ENCODE measurements at regions not wholly inside any gene's neighbourhood (a gene's known extent, or its start where the extent isn't known, plus 50 kb on each side); places are given as distances from the start of the nearest gene placed in this dataset.

DNA sequence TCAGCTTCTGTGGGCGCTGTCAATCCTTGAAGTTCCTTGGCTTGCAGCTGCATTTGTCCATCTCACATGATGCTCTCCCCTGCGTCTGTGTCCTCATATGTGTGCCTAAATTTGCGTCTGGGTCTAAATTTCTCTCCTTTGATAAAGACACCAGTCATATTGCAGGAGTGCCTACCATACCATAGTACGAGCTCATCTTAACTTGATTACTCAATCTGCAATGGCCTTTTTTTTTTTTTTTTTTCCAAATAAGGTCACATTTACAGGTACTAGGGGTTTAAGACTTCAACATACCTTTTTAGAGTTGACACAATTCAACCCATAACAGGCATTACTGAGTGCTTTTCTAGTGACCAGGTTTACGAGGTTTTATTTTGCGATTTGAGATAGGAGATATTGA lies 233.3 kb upstream of the TBX3 start:
- intact Hi-C loops (cut with DNase I) = no loop called here
- H3K27ac ChIP-seq = no peak overlapping the region
- H3K4me3 ChIP-seq = no peak overlapping the region
- DNase-seq = no peak
- no peak for TF ChIP-seq POLR2A (IDR thresholded peaks at IDR 0.05)
- TF ChIP-seq, protein P1, sequence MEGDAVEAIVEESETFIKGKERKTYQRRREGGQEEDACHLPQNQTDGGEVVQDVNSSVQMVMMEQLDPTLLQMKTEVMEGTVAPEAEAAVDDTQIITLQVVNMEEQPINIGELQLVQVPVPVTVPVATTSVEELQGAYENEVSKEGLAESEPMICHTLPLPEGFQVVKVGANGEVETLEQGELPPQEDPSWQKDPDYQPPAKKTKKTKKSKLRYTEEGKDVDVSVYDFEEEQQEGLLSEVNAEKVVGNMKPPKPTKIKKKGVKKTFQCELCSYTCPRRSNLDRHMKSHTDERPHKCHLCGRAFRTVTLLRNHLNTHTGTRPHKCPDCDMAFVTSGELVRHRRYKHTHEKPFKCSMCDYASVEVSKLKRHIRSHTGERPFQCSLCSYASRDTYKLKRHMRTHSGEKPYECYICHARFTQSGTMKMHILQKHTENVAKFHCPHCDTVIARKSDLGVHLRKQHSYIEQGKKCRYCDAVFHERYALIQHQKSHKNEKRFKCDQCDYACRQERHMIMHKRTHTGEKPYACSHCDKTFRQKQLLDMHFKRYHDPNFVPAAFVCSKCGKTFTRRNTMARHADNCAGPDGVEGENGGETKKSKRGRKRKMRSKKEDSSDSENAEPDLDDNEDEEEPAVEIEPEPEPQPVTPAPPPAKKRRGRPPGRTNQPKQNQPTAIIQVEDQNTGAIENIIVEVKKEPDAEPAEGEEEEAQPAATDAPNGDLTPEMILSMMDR (IDR thresholded peaks at IDR 0.05) = no peak
- H3K36me3 ChIP-seq = no peaks in the 10 kb centered on the region
- ATAC-seq = no peak
- H3K9me3 ChIP-seq = no peaks in the 10 kb centered on the region
- no peaks in the 10 kb centered on the region for H3K27me3 ChIP-seq
- H3K4me1 ChIP-seq = no peaks in the 10 kb centered on the region
- WGBS (ENCODE audit: insufficient coverage, low coverage, low lambda C conversion rate, missing lambda C conversion rate) = 84% methylated on average over 6 of the region's 6 CpGs

GRCh38 chr12:114916541-114916940 lies 232.6 kb upstream of the TBX3 start:
- Histone ChIP-seq H3K4me1 (no peaks in the 10 kb centered on the region), H3K9me3 (no peaks in the 10 kb centered on the region), H3K27ac (no peak overlapping the region), H3K4me3 (no peak overlapping the region), H3K36me3 (no peaks in the 10 kb centered on the region), H3K27me3 (no peaks in the 10 kb centered on the region)
- no peak for TF ChIP-seq POLR2A (IDR thresholded peaks at IDR 0.05)
- TF ChIP-seq, protein P1 (IDR thresholded peaks at IDR 0.05) = no peak
- WGBS (ENCODE audit: insufficient coverage, low coverage, low lambda C conversion rate, missing lambda C conversion rate) = 78% methylated on average over 5 of the region's 12 CpGs
- intact Hi-C loops (cut with DNase I) = no loop called here
- DNase-seq = no peak
- ATAC-seq = no peak

DNA sequence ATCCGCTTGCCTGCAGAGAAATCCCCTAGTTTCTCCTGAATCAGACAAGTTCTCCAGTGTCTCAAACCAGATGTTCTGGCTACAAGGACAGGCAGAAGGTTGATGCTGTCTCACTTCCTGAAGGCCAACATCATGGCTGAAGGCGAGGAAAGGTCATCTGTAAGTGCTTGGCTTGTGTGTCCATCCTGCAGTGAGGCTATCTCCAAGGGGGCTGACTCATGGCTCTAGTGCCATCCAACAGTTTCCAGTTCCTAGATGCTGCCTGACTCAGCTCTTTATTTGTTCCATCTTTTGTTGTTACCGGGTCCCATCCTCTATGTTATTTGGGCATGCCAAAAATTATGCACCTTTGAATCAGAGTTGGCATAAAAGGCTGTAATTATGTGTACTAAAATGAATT lies 232.1 kb upstream of the TBX3 start:
- no peak for ATAC-seq
- Histone ChIP-seq H3K4me1 (no peaks in the 10 kb centered on the region), H3K27ac (no peak overlapping the region), H3K9me3 (no peaks in the 10 kb centered on the region), H3K36me3 (no peaks in the 10 kb centered on the region), H3K4me3 (no peak overlapping the region), H3K27me3 (no peaks in the 10 kb centered on the region)
- no peak for DNase-seq
- no peak for TF ChIP-seq POLR2A (IDR thresholded peaks at IDR 0.05)
- TF ChIP-seq, protein P1 (IDR thresholded peaks at IDR 0.05) = no peak
- 82% methylated on average over 3 of the region's 3 CpGs for WGBS (ENCODE audit: insufficient coverage, low coverage, low lambda C conversion rate, missing lambda C conversion rate)
- intact Hi-C loops (cut with DNase I) = no loop called here

GRCh38 chr12:114913871-114914801 lies 230.2 kb upstream of the TBX3 start:
- Histone ChIP-seq H3K27me3 (no peaks in the 10 kb centered on the region), H3K4me3 (no peak overlapping the region), H3K36me3 (no peaks in the 10 kb centered on the region), H3K4me1 (no peaks in the 10 kb centered on the region), H3K9me3 (no peaks in the 10 kb centered on the region), H3K27ac (no peak overlapping the region)
- intact Hi-C loops (cut with DNase I) = no loop called here
- no peak for ATAC-seq
- TF ChIP-seq, protein P1 (IDR thresholded peaks at IDR 0.05) = no peak
- TF ChIP-seq POLR2A (IDR thresholded peaks at IDR 0.05) = no peak
- WGBS (ENCODE audit: insufficient coverage, low coverage, low lambda C conversion rate, missing lambda C conversion rate) = 66% methylated on average over 3 of the region's 10 CpGs
- no peak for DNase-seq
